ENCODE measurements at regions not wholly inside any gene's neighbourhood (a gene's known extent, or its start where the extent isn't known, plus 50 kb on each side); places are given as distances from the start of the nearest gene placed in this dataset.

GRCh38 chr2:147759536-147759935, 85.3 kb upstream of the ACVR2A start:
- TF ChIP-seq CTCF (conservative IDR thresholded peaks at IDR 0.05; ENCODE audit: low read depth, low read length): no peak
- no peak for TF ChIP-seq EZH2 (IDR thresholded peaks at IDR 0.05; ENCODE audit: borderline replicate concordance, low read depth, low read length, poor library complexity, severe bottlenecking)
